NCI-H1048 (cell line): ENCODE measurements at regions not wholly inside any gene's neighbourhood (a gene's known extent, or its start where the extent isn't known, plus 50 kb on each side); places are given as distances from the start of the nearest gene placed in this dataset.

Experiments used
- DNase-seq: peaks from one replicate; lab custom pipeline; 2025; lab: John Stamatoyannopoulos, UW

- no peak for DNase-seq
These were observed 57.0 kb upstream of the TRABD2B start for GRCh38 chr1:48054232-48054631.

DNA sequence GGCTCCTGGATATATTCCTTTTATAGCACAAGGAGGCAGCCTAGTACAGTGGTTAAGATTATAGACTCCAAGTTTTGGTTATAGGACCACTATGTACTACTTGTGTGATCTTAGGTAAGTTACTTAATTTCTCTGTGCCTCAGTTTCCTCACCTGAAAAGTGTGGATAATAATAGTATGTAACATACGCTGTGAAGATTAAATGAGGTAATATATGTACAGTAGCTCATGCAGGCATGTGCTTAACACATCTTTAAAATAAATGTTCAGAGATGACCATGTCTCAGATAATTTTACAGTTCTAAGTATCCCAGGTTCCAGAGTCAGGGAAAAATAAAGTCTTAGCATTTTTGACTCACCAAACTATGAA, 55.7 kb upstream of the TRABD2B start:
- no peak for DNase-seq

- DNase-seq = no peak
These were observed 54.4 kb upstream of the TRABD2B start for GRCh38 chr1:48051466-48052126.

GRCh38 chr1:48049823-48050535, 52.8 kb upstream of the TRABD2B start:
- DNase-seq = no peak

DNA sequence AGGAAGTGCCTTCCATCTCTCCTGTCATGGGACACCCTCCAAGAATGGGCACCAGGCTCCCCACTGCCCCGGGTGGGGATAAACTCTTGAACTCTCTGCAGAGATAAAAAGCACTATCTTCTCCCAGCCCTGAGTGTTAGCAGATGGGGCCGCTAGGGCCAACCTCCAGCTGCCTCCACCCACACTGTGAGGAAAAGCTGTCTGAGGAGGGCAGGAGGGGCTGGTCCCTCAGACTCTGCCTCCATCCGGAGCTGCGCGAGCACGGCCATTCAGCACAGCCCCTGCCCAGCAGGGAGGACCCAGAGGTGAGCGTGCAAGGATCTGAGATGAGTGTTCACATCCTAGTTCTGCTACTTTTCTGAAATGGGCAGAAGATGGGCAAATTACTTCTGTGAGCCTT, 51.8 kb upstream of the TRABD2B start:
- DNase-seq = no peak

DNA sequence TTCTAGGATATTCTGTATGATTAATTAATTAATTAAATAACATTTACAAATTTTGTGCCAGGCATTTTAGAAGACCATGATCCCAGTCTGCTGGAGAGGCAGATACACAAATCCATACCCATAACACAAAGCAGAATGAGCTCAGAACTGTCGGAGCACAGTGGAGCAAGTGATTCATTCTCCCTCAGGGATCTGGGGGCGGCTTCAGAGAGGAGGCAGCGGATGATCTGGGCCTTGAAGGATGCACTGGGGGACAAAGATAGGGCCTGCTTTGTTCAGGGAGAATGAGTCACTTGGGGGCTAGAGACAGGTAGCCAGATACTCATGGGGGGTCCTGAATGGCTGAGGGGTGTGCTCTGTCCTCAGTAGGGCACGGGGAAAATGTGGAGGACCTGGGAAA, 50.9 kb upstream of the TRABD2B start:
- DNase-seq = no peak

DNA sequence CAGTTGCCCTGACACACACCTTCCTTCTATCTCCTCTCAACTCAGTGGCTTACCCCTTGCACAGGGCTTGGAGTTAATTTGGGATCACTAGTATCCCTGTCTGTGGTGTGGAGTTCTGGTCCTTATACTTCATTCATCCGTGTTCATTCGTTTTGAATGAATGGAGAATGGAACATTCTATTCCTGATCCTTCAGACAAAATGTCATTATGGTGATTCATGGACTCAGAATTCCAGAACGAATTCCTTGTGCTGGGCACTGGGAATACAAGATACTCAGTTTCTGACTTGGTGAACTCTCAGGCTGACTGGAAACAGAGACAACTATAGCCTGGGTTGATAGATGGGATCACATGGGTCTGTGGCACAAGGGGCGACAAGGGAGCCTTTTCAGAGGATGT, 49.9 kb upstream of the TRABD2B start:
- no peak for DNase-seq
